IMR-90 (cell line): ENCODE measurements at regions not wholly inside any gene's neighbourhood (a gene's known extent, or its start where the extent isn't known, plus 50 kb on each side); places are given as distances from the start of the nearest gene placed in this dataset.

Source experiments
- ATAC-seq: fragments of 200-7000 bp; cut with Tn5 transposase; 2 replicates; pipeline ENCODE4 v1.9.1; 2020; ENCODE audit warnings: low read depth, mild to moderate bottlenecking, moderate library complexity
- BruUV-seq: library from RNA; stranded (reverse); fragments of 400-500 nt; replicated peaks from 2 replicates; lab custom pipeline; 2021; lab: Mats Ljungman, UMichigan
- CTCF ChIA-PET: fragments of 300-600 bp; formaldehyde crosslinking; extraction: SDS; loops from one replicate; lab custom pipeline; 2021; ENCODE audit warnings: antibody characterized with exemption; lab: Yijun Ruan, JAX
- POLR2A ChIA-PET: fragments of 300-600 bp; sonication (Branson Sonifier 250); formaldehyde crosslinking; loops from one replicate; lab custom pipeline; 2022; ENCODE audit warnings: antibody characterized with exemption; ENCODE audit not compliant: unreplicated experiment; lab: Charles Lee
- DNase-seq: peaks from one replicate; pipeline ENCODE4 v3.0.0; 2013
- H2AFZ ChIP-seq: replicated peaks from 2 replicates; pipeline ENCODE3; 2013; ENCODE audit warnings: low read length, mild to moderate bottlenecking; ENCODE audit not compliant: poor library complexity
- H2AK5ac ChIP-seq: 2 replicates; pipeline ENCODE4 v1.6.1; 2013; ENCODE audit warnings: low read depth, low read length, inconsistent platforms
- H2AK9ac ChIP-seq: replicated peaks from 2 replicates; pipeline ENCODE3; 2013; ENCODE audit warnings: mild to moderate bottlenecking, low read depth, low read length, moderate library complexity; ENCODE audit not compliant: poor library complexity
- H2BK120ac ChIP-seq: 2 replicates; pipeline ENCODE4 v1.6.1; 2013; ENCODE audit warnings: low read depth, low read length, inconsistent platforms
- H2BK15ac ChIP-seq: 3 replicates; pipeline ENCODE4 v1.6.1; 2013; ENCODE audit warnings: low read depth, low read length, inconsistent platforms
- H2BK20ac ChIP-seq: 2 replicates; pipeline ENCODE4 v1.6.1; 2013; ENCODE audit warnings: low read depth, mild to moderate bottlenecking, inconsistent platforms, low read length, moderate library complexity
- H2BK5ac ChIP-seq: 2 replicates; pipeline ENCODE4 v1.6.1; 2013; ENCODE audit warnings: mild to moderate bottlenecking, low read depth, low read length, inconsistent platforms; ENCODE audit not compliant: poor library complexity, severe bottlenecking
- H3K14ac ChIP-seq: replicated peaks from 2 replicates; pipeline ENCODE4 v1.6.1; 2013; ENCODE audit warnings: low read depth, low read length, inconsistent platforms
- H3K18ac ChIP-seq: 2 replicates; pipeline ENCODE4 v1.6.1; 2013; ENCODE audit warnings: low read depth, low read length, control low read depth
- H3K23ac ChIP-seq: 2 replicates; pipeline ENCODE4 v1.6.1; 2013; ENCODE audit warnings: low read depth, low read length, inconsistent platforms
- H3K27ac ChIP-seq: 2 replicates; pipeline ENCODE4 v1.5.1; 2013; ENCODE audit warnings: mild to moderate bottlenecking, control low read depth, low read length; ENCODE audit not compliant: insufficient read depth
- H3K27me3 ChIP-seq: 2 replicates; pipeline ENCODE4 v1.6.1; 2013; ENCODE audit warnings: low read length; ENCODE audit not compliant: control insufficient read depth, insufficient read depth
- H3K36me3 ChIP-seq: 2 replicates; pipeline ENCODE4 v1.6.1; 2013; ENCODE audit warnings: low read length, mixed read lengths; ENCODE audit not compliant: control insufficient read depth, insufficient read depth
- H3K4ac ChIP-seq: 2 replicates; pipeline ENCODE4 v1.6.1; 2013; ENCODE audit warnings: low read depth, low read length, inconsistent platforms
- H3K4me1 ChIP-seq: 2 replicates; pipeline ENCODE4 v1.6.1; 2013; ENCODE audit warnings: low read length, mixed read lengths; ENCODE audit not compliant: control insufficient read depth, insufficient read depth
- H3K4me2 ChIP-seq: 2 replicates; pipeline ENCODE4 v1.6.1; 2013; ENCODE audit warnings: low read depth, mild to moderate bottlenecking, control low read depth, low read length, moderate library complexity
- H3K4me3 ChIP-seq: 2 replicates; pipeline ENCODE4 v1.5.1; 2013; ENCODE audit warnings: low read depth, mild to moderate bottlenecking, control low read depth, low read length, moderate library complexity; ENCODE audit not compliant: insufficient read depth
- H3K56ac ChIP-seq: 2 replicates; pipeline ENCODE4 v1.6.1; 2013; ENCODE audit warnings: low read length, inconsistent platforms; ENCODE audit not compliant: insufficient read depth; ENCODE audit errors: extremely low read depth
- H3K79me1 ChIP-seq, 2 experiments: 2 replicates each; pipeline ENCODE4 v1.6.1; 2013; ENCODE audit warnings: low read length in 2 of 2, inconsistent platforms in 1 of 2, low read depth in 1 of 2
- H3K9ac ChIP-seq: 2 replicates; pipeline ENCODE4 v1.6.1; 2013; ENCODE audit warnings: low read depth, low read length, control low read depth
- H3K9me1 ChIP-seq: 2 replicates; pipeline ENCODE4 v1.6.1; 2013; ENCODE audit warnings: low read length, inconsistent platforms; ENCODE audit not compliant: insufficient read depth
- H3K9me3 ChIP-seq: 2 replicates; pipeline ENCODE4 v1.6.1; 2013; ENCODE audit warnings: low read length; ENCODE audit not compliant: control insufficient read depth, insufficient read depth
- H4K20me1 ChIP-seq: 2 replicates; pipeline ENCODE4 v1.6.1; 2013; ENCODE audit warnings: low read length, inconsistent platforms; ENCODE audit not compliant: insufficient read depth
- H4K5ac ChIP-seq: 2 replicates; pipeline ENCODE4 v1.6.1; 2013; ENCODE audit warnings: mild to moderate bottlenecking, low read depth, low read length, control low read depth
- H4K8ac ChIP-seq, 2 experiments: 2 replicates each; pipeline ENCODE4 v1.6.1; 2013; ENCODE audit warnings: low read depth in 2 of 2, low read length in 2 of 2, control low read depth in 1 of 2, inconsistent platforms in 1 of 2
- H4K91ac ChIP-seq: 2 replicates; pipeline ENCODE4 v1.6.1; 2013; ENCODE audit warnings: low read depth, low read length, inconsistent platforms; ENCODE audit not compliant: insufficient read depth
- CEBPB ChIP-seq: IDR thresholded peaks from 2 replicates; pipeline ENCODE4 v1.6.1; 2012; ENCODE audit warnings: low read depth, low read length, improper control_type of control experiment
- CHD1 ChIP-seq: IDR thresholded peaks from 2 replicates; pipeline ENCODE4 v1.6.1; 2012; ENCODE audit warnings: low read depth, low read length, improper control_type of control experiment
- FOS ChIP-seq: fragments of 150-350 bp; IDR thresholded peaks from 2 replicates; pipeline ENCODE4 v1.6.1; 2016; ENCODE audit warnings: low read depth, low read length
- MAZ ChIP-seq: IDR thresholded peaks from 2 replicates; pipeline ENCODE4 v1.6.1; 2012; ENCODE audit warnings: low read depth, mild to moderate bottlenecking, low read length, improper control_type of control experiment, moderate library complexity, borderline replicate concordance
- MXI1 ChIP-seq: IDR thresholded peaks from 2 replicates; pipeline ENCODE4 v1.6.1; 2012; ENCODE audit warnings: low read depth, mild to moderate bottlenecking, low read length, moderate library complexity, borderline replicate concordance
- POLR2A ChIP-seq: IDR thresholded peaks from 2 replicates; pipeline ENCODE4 v1.6.1; 2012; ENCODE audit warnings: mild to moderate bottlenecking, low read depth, low read length
- RAD21 ChIP-seq: IDR thresholded peaks from 2 replicates; pipeline ENCODE4 v1.6.1; 2012; ENCODE audit warnings: low read length, improper control_type of control experiment
- WGBS, 2 experiments: methylation state at CpG; one replicate each; pipeline versions ENCODE4 v1.1.5 to v1.1.7; 2013; ENCODE audit warnings: missing lambda C conversion rate in 2 of 2; ENCODE audit not compliant: insufficient read length in 1 of 2; ENCODE audit errors: extremely low coverage in 2 of 2; 5-methylcytosine and 5-hydroxymethylcytosine counted together
- dilution Hi-C: fragments of 300-500 bp; cut with HindIII; formaldehyde crosslinking; loops from one replicate; pipeline ENCODE4 v1.14.3; 2018; ENCODE audit warnings: low sequenced_read_pairs; ENCODE audit not compliant: unreplicated experiment
- in situ Hi-C: fragments of 300-500 bp; cut with MboI; formaldehyde crosslinking; loops from 3 replicates; pipeline ENCODE4 v1.14.3; 2019; ENCODE audit warnings: low sequenced_read_pairs, inconsistent platforms, mixed read lengths
- intact Hi-C: fragments of 100-400 bp; cut with micrococcal nuclease; formaldehyde crosslinking; loops from 2 replicates; pipeline ENCODE4 v1.10.0; 2022
- TF ChIP-seq, protein P1 (sequence below): fragments of 150-350 bp; IDR thresholded peaks from 2 replicates; pipeline ENCODE4 v1.6.1; 2017; ENCODE audit warnings: mild to moderate bottlenecking, antibody characterized with exemption, low read length, low read depth

DNA sequence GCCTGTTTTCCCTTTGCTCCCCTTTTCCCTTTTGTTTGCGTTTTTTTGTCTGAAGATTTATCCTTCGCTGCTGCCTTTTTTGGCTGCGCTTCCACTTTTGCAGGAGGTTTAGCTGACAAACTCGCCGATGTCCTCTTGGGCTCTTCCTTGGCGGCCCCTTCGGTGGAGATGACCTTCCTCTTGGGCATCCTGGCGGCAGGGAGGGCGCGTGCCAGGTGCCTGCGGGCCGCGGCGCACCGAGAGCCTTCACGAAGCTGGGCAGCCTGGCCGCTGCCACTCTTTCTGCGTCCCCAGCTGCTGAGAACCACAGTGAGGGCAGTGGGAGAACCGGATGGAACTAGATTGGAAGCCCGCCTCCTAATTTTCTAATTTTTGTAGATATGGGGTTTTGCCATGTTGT lies 197.1 kb upstream of the C2CD4B start:
- no peak overlapping the region for H3K4me3 ChIP-seq
- H3K4ac ChIP-seq, result no peak overlapping the region
- intact Hi-C loops, result no loop called here

More for the DNA sequence above, 197.1 kb upstream of the C2CD4B start:
- no peak overlapping the region for H4K8ac ChIP-seq
- ATAC-seq, result no peak
- no peaks in the 10 kb centered on the region for H3K9me3 ChIP-seq
- H3K56ac ChIP-seq, result no peak overlapping the region
- H3K23ac ChIP-seq, result no peak overlapping the region
- H3K4me1 ChIP-seq, result no peaks in the 10 kb centered on the region
- DNase-seq, result no peak
- H2AK9ac ChIP-seq, result no peak overlapping the region
- H3K4me2 ChIP-seq, result no peak overlapping the region
- H4K91ac ChIP-seq, result no peak overlapping the region
- no peak overlapping the region for H4K5ac ChIP-seq
- H2AFZ ChIP-seq, result no peak overlapping the region
- peaks cover 25% of the 10 kb centered on the region for H3K27me3 ChIP-seq
- no peaks in the 10 kb centered on the region for H4K20me1 ChIP-seq
- ChIA-PET CTCF (interaction anchor here (0.6 kb wide), 1 partner anchor 118 kb away, joined by 3 read pairs; no protein-coding TSS in a partner anchor), POLR2A (no interaction called here)
- no peaks in the 10 kb centered on the region for H3K9me1 ChIP-seq
- H3K18ac ChIP-seq, result no peak overlapping the region
- no peak overlapping the region for H2BK5ac ChIP-seq
- H3K9ac ChIP-seq, result no peak overlapping the region
- no peak overlapping the region for H2BK15ac ChIP-seq
- no peaks in the 10 kb centered on the region for H3K36me3 ChIP-seq
- WGBS, 2 experiments, result 100% methylated on average over 1 of the region's 20 CpGs; no CpG with 5 or more reads in 1 of the 2 experiments
- H2BK120ac ChIP-seq, result no peak overlapping the region
- H3K79me1 ChIP-seq, result no peaks in the 10 kb centered on the region
- H2AK5ac ChIP-seq, result no peak overlapping the region
- in situ Hi-C loops, result no loop called here
- dilution Hi-C loops, result no loop called here
- no peak overlapping the region for H3K14ac ChIP-seq
- no TSS peak for BruUV-seq
- TF ChIP-seq POLR2A (no peak), CEBPB (no peak), CHD1 (no peak), MXI1 (no peak), FOS (no peak), MAZ (no peak), RAD21 (no peak)
- TF ChIP-seq, protein P1, sequence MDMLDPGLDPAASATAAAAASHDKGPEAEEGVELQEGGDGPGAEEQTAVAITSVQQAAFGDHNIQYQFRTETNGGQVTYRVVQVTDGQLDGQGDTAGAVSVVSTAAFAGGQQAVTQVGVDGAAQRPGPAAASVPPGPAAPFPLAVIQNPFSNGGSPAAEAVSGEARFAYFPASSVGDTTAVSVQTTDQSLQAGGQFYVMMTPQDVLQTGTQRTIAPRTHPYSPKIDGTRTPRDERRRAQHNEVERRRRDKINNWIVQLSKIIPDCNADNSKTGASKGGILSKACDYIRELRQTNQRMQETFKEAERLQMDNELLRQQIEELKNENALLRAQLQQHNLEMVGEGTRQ, result no peak
- no peak overlapping the region for H3K27ac ChIP-seq
- no peak overlapping the region for H2BK20ac ChIP-seq
